Skeletal muscle cell (primary cell): ENCODE measurements at regions not wholly inside any gene's neighbourhood (a gene's known extent, or its start where the extent isn't known, plus 50 kb on each side); places are given as distances from the start of the nearest gene placed in this dataset.

Source experiments
- DNase-seq: peaks from one replicate; pipeline ENCODE4 v3.0.0-alpha.2; 2010; ENCODE audit warnings: low read depth
- H3K4me3 ChIP-seq: 2 replicates; pipeline ENCODE4 v1.5.1; 2011; ENCODE audit warnings: low read depth, mild to moderate bottlenecking, control low read depth, low read length, moderate library complexity

- DNase-seq: no peak
- no peak overlapping the region for H3K4me3 ChIP-seq
Observed at GRCh38 chr6:14187406-14187805, 69.8 kb downstream of the CD83 start.

- DNase-seq: no peak
- H3K4me3 ChIP-seq: no peak overlapping the region
Observed at GRCh38 chr6:14189074-14189473, 71.5 kb downstream of the CD83 start.

DNA sequence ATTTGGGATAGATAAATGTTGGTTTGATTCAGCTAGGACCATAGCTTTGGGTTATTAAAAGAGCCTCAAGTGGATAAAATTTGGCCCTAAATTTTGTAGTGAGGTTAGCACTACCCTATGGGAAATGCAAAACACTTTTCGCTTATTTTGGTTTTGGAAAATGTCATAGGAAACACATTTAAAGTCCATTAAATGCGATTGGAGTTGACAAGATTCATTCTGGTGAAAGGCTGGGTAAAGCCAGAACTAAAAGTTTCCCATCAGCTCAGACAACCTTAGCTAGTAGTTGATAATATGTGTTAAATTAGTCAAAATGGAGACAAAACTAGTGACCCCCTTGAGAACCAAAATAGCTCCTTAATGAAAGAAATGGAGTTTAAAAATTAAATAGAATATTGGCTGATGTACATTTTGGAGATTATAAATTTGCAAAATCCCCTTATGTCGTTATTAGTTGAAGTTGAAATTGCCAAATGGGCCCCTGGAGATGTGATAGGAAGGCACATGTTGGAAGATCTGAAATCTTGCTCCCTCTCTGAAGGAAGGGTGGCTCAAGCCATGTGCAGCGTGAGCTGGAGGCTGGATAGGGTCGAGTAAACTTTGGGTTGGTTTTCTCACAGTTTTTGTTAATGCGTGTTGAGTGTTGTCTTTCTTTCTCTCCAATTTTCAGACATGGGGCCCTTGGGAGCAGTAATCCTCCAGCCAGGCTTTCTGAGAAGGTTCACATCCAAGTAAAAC is 72.8 kb downstream of the CD83 start:
- no peak for DNase-seq

GRCh38 chr6:14190929-14191224 is 73.3 kb downstream of the CD83 start:
- no peak overlapping the region for H3K4me3 ChIP-seq
- no peak for DNase-seq

More for the DNA sequence above, 72.8 kb downstream of the CD83 start:
- H3K4me3 ChIP-seq: no peak overlapping the region

DNA sequence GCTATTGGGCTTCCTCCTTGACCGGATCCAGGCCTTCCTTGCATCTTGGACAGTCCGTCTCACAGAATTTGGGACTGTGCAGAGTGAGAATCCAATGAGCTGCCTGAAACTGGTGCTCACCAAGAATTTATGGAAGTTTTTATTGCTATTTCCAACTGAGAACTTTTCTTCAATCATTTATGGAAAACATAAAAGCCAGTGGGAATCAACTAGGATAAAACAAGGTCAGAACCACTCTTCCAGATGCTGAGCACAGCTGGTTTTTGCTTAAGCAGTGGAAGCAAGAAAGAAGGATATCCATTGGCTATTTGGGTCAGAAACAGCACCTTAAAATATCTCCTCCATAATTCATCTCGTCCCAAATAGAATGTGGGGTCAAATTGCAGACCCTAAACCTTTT is 74.2 kb downstream of the CD83 start:
- no peak overlapping the region for H3K4me3 ChIP-seq
- DNase-seq: no peak

- no peak overlapping the region for H3K4me3 ChIP-seq
- no peak for DNase-seq
Observed at GRCh38 chr6:14192216-14192788, 74.7 kb downstream of the CD83 start.

DNA sequence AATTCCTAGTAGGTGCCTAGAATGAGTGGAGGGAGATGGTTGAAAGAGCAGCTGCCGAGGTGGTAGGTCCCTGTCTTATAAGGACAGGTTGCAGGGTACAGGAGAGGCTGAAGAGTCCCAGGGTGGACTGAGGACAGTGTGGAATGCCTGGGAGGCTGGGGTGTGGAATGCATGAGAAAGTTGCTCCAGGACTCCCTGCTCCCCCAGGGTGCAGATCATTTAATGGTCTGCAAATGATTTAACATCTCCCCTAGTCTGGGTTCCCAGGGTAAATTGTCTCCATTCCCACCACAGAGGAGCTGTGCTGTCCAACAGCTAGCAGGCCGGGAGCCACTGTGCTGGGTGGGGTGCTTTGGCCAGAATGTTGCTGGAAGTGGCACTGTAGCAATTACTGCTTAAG is 76.0 kb downstream of the CD83 start:
- no peak for DNase-seq
- no peak overlapping the region for H3K4me3 ChIP-seq

DNA sequence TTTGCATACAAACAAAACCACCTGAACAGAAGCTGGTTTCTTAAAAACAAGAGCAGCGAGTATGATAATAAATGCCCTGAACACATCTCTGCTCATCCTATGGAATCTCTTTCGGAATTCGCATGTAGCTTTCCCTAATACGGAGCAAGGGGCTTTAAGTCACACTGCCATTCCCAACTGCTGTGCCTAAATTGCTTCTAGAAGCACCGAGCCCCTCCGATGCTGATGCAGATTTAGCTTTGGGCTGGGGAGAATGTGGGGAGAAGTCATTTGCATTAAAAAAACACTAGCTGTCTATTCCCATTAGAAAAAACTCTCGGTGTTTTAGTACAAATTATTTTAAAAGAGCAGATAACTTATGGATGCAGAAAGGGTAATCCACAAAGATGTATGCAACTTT is 76.9 kb downstream of the CD83 start:
- H3K4me3 ChIP-seq: no peak overlapping the region

GRCh38 chr6:14194976-14195375 is 77.4 kb downstream of the CD83 start:
- no peak for DNase-seq
- H3K4me3 ChIP-seq: no peak overlapping the region

More for the DNA sequence above, 76.9 kb downstream of the CD83 start:
- no peak for DNase-seq

- DNase-seq: no peak
- H3K4me3 ChIP-seq: no peak overlapping the region
Observed at GRCh38 chr6:14196026-14196425, 78.5 kb downstream of the CD83 start.

DNA sequence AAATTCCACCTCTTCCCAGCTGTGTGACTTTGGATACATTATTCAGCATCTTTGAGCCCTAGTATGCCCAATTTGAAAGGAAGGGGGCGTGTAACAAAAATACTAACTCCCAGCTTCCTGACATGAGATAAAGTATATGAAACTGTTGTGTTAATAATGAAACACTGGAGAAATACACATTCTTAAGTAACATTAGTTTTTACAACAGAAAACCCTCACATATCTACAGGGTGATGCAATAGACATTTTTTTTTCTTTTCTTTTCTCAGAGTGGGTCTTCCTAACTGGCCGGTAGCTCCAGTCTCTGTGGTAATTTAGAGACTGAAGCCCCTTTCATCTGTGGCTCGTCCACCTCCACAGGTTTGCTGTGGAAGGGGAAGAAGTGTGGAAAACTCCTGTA is 79.5 kb downstream of the CD83 start:
- no peak overlapping the region for H3K4me3 ChIP-seq
- no peak for DNase-seq

- peak; percentile 49 for DNase-seq
Observed at GRCh38 chr6:14200047-14200446, 82.5 kb downstream of the CD83 start.

DNA sequence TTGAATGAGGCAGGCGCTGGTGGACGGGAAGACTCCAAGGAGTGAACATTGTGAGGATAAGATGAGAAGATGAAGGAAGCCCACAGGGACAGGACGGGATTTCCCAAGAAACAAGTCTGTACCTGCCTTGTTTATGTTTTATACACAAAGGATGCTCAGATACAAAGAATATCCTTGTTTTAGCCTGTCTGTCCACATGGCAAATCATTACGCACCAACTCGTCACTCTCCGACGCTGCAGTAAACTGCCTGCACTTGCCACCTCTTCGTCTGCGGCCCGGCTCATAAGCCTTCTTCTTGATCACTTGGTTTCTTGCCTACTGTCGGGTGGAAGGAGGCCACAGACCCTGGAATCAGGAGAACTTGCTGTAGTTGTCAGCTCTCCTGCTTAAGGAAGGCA is 85.4 kb downstream of the CD83 start:
- no peak overlapping the region for H3K4me3 ChIP-seq
- DNase-seq: no peak

More at GRCh38 chr6:14200047-14200446, 82.5 kb downstream of the CD83 start:
- H3K4me3 ChIP-seq: no peak overlapping the region

- no peak for DNase-seq
- no peak overlapping the region for H3K4me3 ChIP-seq
Observed at GRCh38 chr6:14206391-14206790, 88.8 kb downstream of the CD83 start.

DNA sequence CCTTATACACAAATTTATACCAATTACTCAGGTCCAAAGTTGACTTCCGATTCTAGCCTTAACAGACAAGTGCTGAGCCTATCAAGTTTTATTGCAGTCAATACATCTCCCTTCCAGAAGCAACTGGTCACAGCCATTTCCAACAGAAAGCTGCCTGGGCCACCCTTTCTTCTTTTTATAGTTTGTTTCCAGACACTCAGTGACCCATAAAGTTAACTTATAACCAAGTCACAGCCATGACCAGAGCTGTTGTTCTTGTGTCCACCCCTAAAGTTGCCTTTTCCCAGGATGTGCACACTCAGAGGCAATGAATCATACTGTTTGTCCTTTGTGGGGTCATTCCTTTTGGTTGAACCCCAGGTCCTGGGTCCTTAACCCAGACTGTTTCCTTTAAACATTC is 89.9 kb downstream of the CD83 start:
- no peak overlapping the region for H3K4me3 ChIP-seq
- DNase-seq: no peak

- H3K4me3 ChIP-seq: no peak overlapping the region
- no peak for DNase-seq
Observed at GRCh38 chr6:14209000-14209399, 91.4 kb downstream of the CD83 start.

- DNase-seq: no peak
- H3K4me3 ChIP-seq: no peak overlapping the region
Observed at GRCh38 chr6:14210077-14210476, 92.5 kb downstream of the CD83 start.

DNA sequence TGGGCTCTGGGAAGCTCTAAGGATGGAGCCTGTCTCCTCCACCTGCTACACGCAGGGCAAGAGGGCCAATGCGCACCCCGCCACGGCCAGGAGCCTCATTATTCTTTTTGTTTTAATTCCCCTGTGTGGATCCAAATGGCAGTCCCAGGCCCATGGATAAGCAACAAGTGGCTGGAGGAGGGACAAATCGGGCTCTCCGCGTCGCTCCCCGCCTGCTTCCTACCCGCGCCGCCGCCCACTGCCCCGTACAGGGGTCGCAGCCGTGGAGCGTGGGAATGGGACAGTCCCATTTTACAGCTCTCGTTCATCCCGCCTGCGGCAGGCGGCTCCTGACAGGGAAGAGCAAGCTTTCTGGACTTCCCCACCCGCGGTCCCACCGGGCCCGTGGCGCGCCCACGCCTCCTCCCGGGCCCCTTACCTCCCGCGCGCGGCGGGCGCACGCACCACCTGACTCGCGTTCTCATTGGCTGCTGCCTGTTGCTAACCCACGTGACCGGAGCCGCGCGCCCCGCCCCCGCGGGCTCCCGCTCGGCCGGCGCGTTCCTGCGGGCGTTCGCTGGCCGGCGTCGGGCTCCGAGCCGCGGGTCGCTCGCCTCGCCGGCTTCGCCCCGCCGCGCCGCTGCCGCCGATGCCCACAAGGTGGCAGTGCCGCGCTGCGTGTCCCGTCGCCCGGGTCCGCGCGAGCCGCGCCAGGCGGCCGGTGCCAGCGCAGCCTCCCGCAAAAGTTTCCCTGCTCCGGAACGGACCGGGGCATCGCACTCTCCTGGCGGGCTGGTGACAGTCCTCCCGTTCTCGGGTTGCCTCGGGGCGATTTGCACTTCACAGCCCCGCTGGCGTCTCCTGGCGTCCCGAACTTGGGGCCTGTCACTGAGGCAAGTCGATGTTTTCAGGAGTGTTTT is 93.3 kb downstream of the CD83 start:
- peak; percentile 73 for DNase-seq

GRCh38 chr6:14211562-14211942 is 94.0 kb downstream of the CD83 start:
- DNase-seq: no peak
- peak overlapping the region; percentile 58 for H3K4me3 ChIP-seq

More for the DNA sequence above, 93.3 kb downstream of the CD83 start:
- H3K4me3 ChIP-seq: peak overlapping the region; percentile 63

DNA sequence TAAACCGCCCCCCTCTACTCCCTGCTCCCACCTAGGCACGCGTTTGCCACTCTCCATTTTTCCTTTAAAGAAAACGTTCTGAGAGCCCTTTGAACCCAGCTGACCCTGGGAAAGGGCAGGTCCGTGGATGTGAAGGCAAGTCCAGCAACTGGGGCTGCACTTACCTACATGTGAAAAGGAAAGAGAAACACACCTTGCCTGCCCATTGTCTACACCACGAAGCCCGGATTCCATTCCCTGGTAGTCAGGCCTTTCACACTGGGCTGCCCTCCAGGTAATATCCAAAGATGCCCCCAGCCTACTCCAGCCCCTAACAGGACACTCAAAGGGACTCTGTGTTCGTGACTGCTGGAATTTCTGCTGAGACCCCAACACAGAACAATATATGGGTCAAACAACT is 94.4 kb downstream of the CD83 start:
- H3K4me3 ChIP-seq: no peak overlapping the region

GRCh38 chr6:14212632-14213031 is 95.1 kb downstream of the CD83 start:
- no peak for DNase-seq
- no peak overlapping the region for H3K4me3 ChIP-seq

More for the DNA sequence above, 94.4 kb downstream of the CD83 start:
- DNase-seq: no peak
